ENCODE measurements at regions not wholly inside any gene's neighbourhood (a gene's known extent, or its start where the extent isn't known, plus 50 kb on each side); places are given as distances from the start of the nearest gene placed in this dataset.

- ChIA-PET CTCF (no interaction called here), POLR2A (no interaction called here)
- DNase-seq (no peak), ATAC-seq (ENCODE audit: poor library complexity) (no peak)
- no peak overlapping the region for H3K4me3 Mint-ChIP-seq
- Histone ChIP-seq H3K27ac (ENCODE audit: low read depth in 1 of 2, low read length in 2 of 2) (no peak overlapping the region), H3K36me3 (ENCODE audit: insufficient read depth, low read length) (no peaks in the 10 kb centered on the region), H3K4me1 (ENCODE audit: insufficient read depth, low read length) (no peaks in the 10 kb centered on the region), H3K9me3 (ENCODE audit: control insufficient read depth in 1 of 2, insufficient read depth in 1 of 2, low read length in 2 of 2) (no peaks in the 10 kb centered on the region), H3K4me3 (ENCODE audit: low read length) (no peak overlapping the region), H3K27me3 (ENCODE audit: control insufficient read depth in 1 of 2, insufficient read depth in 2 of 2, low read length in 2 of 2) (peaks cover 3 to 5% of the 10 kb centered on the region in 2 experiments)
- H3K9me3 Mint-ChIP-seq, result no peaks in the 10 kb centered on the region
- no peaks in the 10 kb centered on the region for H3K4me1 Mint-ChIP-seq (ENCODE audit: low read depth)
- intact Hi-C loops (cut with DNase I, micrococcal nuclease), result no loop called here
- no peaks in the 10 kb centered on the region for H3K36me3 Mint-ChIP-seq (ENCODE audit: low read depth)
- no peak for TF ChIP-seq CTCF (IDR thresholded peaks at IDR 0.05)
- H3K27ac Mint-ChIP-seq, result no peak overlapping the region
- peaks cover 42% of the 10 kb centered on the region for H3K27me3 Mint-ChIP-seq
Observed at GRCh38 chrX:49773993-49774392, 55.1 kb upstream of the PAGE4 start.

GRCh38 chrX:49767236-49767635, 61.9 kb upstream of the PAGE4 start:
- Histone ChIP-seq H3K27ac (ENCODE audit: low read depth in 1 of 2, low read length in 2 of 2) (no peak overlapping the region), H3K9me3 (ENCODE audit: control insufficient read depth in 1 of 2, insufficient read depth in 1 of 2, low read length in 2 of 2) (no peaks in the 10 kb centered on the region), H3K36me3 (ENCODE audit: insufficient read depth, low read length) (no peaks in the 10 kb centered on the region), H3K4me1 (ENCODE audit: insufficient read depth, low read length) (no peaks in the 10 kb centered on the region), H3K27me3 (ENCODE audit: control insufficient read depth in 1 of 2, insufficient read depth in 2 of 2, low read length in 2 of 2) (no peaks in the 10 kb centered on the region), H3K4me3 (ENCODE audit: low read length) (no peak overlapping the region)
- Mint-ChIP-seq H3K4me3 (no peak overlapping the region), H3K36me3 (ENCODE audit: low read depth) (no peaks in the 10 kb centered on the region), H3K9me3 (no peaks in the 10 kb centered on the region), H3K4me1 (ENCODE audit: low read depth) (no peaks in the 10 kb centered on the region), H3K27ac (no peak overlapping the region), H3K27me3 (peaks cover 9% of the 10 kb centered on the region)
- ChIA-PET CTCF (no interaction called here), POLR2A (no interaction called here)
- DNase-seq, result no peak
- ATAC-seq (ENCODE audit: poor library complexity), result no peak
- no peak for TF ChIP-seq CTCF (IDR thresholded peaks at IDR 0.05)
- intact Hi-C loops (cut with DNase I, micrococcal nuclease), result no loop called here

GRCh38 chrX:49762175-49762720, 66.5 kb upstream of the PAGE1 start:
- Mint-ChIP-seq H3K27me3 (peaks cover 8% of the 10 kb centered on the region), H3K4me3 (no peak overlapping the region), H3K9me3 (no peaks in the 10 kb centered on the region), H3K4me1 (ENCODE audit: low read depth) (no peaks in the 10 kb centered on the region), H3K36me3 (ENCODE audit: low read depth) (no peaks in the 10 kb centered on the region), H3K27ac (no peak overlapping the region)
- no peak for ATAC-seq (ENCODE audit: poor library complexity)
- Histone ChIP-seq H3K36me3 (ENCODE audit: insufficient read depth, low read length) (no peaks in the 10 kb centered on the region), H3K27me3 (ENCODE audit: control insufficient read depth in 1 of 2, insufficient read depth in 2 of 2, low read length in 2 of 2) (no peaks in the 10 kb centered on the region), H3K4me3 (ENCODE audit: low read length) (no peak overlapping the region), H3K9me3 (ENCODE audit: control insufficient read depth in 1 of 2, insufficient read depth in 1 of 2, low read length in 2 of 2) (no peaks in the 10 kb centered on the region), H3K4me1 (ENCODE audit: insufficient read depth, low read length) (no peaks in the 10 kb centered on the region), H3K27ac (ENCODE audit: low read depth in 1 of 2, low read length in 2 of 2) (no peak overlapping the region)
- CTCF ChIA-PET, result interaction anchor here (0.9 kb wide), 1 partner anchor 161 kb away, joined by 3 read pairs; no protein-coding TSS in a partner anchor
- POLR2A ChIA-PET, result no interaction called here
- no peak for DNase-seq
- intact Hi-C loops (cut with DNase I, micrococcal nuclease), result no loop called here
- TF ChIP-seq CTCF (IDR thresholded peaks at IDR 0.05), result no peak

Data from CD4-positive, alpha-beta T cell (primary cell).